ENCODE measurements at regions not wholly inside any gene's neighbourhood (a gene's known extent, or its start where the extent isn't known, plus 50 kb on each side); places are given as distances from the start of the nearest gene placed in this dataset.

GRCh38 chr11:39725081-39725480, 1734.4 kb downstream of the LRRC4C start:
- Mint-ChIP-seq H3K9me3 (peaks cover 0 to 24% (median 4%) of the 10 kb centered on the region in 7 donors), H3K27me3 (no peaks in the 10 kb centered on the region), H3K36me3 (no peaks in the 10 kb centered on the region), H3K4me3 (no peak overlapping the region), H3K4me1 (no peaks in the 10 kb centered on the region), H3K27ac (no peak overlapping the region)
- Histone ChIP-seq H3K36me3 (ENCODE audit: control insufficient read depth, insufficient read depth, low read length) (no peaks in the 10 kb centered on the region), H3K9me3 (ENCODE audit: control insufficient read depth in 2 of 2, low read length in 2 of 2) (peaks cover 0 to 4% of the 10 kb centered on the region in 2 experiments), H3K4me3 (ENCODE audit: low read depth, low read length) (no peak overlapping the region), H3K27me3 (ENCODE audit: control insufficient read depth, insufficient read depth, low read length) (no peaks in the 10 kb centered on the region), H3K4me1 (ENCODE audit: control insufficient read depth, insufficient read depth, low read length, poor library complexity, severe bottlenecking) (no peaks in the 10 kb centered on the region), H3K27ac (ENCODE audit: insufficient read depth, low read length, poor library complexity, severe bottlenecking) (no peak overlapping the region)
- ATAC-seq (ENCODE audit: low read depth in 2 of 2), result no peak
- DNase-seq, result no peak

GRCh38 chr11:39724404-39724803, 1735.0 kb downstream of the LRRC4C start:
- DNase-seq (no peak), ATAC-seq (ENCODE audit: low read depth in 2 of 2) (no peak)
- no peak overlapping the region for H3K4me3 Mint-ChIP-seq
- Histone ChIP-seq H3K4me3 (ENCODE audit: low read depth, low read length) (no peak overlapping the region), H3K27ac (ENCODE audit: insufficient read depth, low read length, poor library complexity, severe bottlenecking) (no peak overlapping the region), H3K27me3 (ENCODE audit: control insufficient read depth, insufficient read depth, low read length) (no peaks in the 10 kb centered on the region), H3K9me3 (ENCODE audit: control insufficient read depth in 2 of 2, low read length in 2 of 2) (peaks cover 0 to 4% of the 10 kb centered on the region in 2 experiments), H3K4me1 (ENCODE audit: control insufficient read depth, insufficient read depth, low read length, poor library complexity, severe bottlenecking) (no peaks in the 10 kb centered on the region), H3K36me3 (ENCODE audit: control insufficient read depth, insufficient read depth, low read length) (no peaks in the 10 kb centered on the region)
- no peaks in the 10 kb centered on the region for H3K4me1 Mint-ChIP-seq
- H3K9me3 Mint-ChIP-seq, result peaks cover 0 to 21% (median 4%) of the 10 kb centered on the region in 7 donors
- no peaks in the 10 kb centered on the region for H3K27me3 Mint-ChIP-seq
- H3K27ac Mint-ChIP-seq, result no peak overlapping the region
- no peaks in the 10 kb centered on the region for H3K36me3 Mint-ChIP-seq

DNA sequence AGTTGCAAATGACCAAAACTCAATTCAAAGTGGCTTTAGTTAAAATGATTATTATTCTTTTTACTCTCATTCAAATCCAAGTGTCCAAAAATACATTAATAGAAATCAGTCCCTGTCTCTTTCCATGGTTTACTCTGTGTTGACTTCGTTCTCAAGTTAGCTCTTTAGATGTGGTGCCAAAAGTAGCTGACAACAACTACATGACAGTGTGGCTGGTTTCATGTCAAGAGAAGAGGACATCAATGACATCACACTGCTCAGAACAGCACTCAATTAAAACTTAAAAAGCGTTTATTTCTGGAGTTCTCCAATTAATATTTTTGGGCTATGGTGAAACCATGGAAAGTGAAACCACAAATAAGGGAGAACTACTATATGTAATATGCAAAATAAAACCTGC, 1746.9 kb downstream of the LRRC4C start:
- Mint-ChIP-seq H3K27me3 (no peaks in the 10 kb centered on the region), H3K4me1 (no peaks in the 10 kb centered on the region), H3K27ac (no peak overlapping the region), H3K4me3 (no peak overlapping the region), H3K36me3 (no peaks in the 10 kb centered on the region), H3K9me3 (peaks cover 5 to 29% (median 9%) of the 10 kb centered on the region in 7 donors)
- DNase-seq (no peak), ATAC-seq (ENCODE audit: low read depth in 2 of 2) (no peak)
- Histone ChIP-seq H3K4me1 (ENCODE audit: control insufficient read depth, insufficient read depth, low read length, poor library complexity, severe bottlenecking) (no peaks in the 10 kb centered on the region), H3K4me3 (ENCODE audit: low read depth, low read length) (no peak overlapping the region), H3K9me3 (ENCODE audit: control insufficient read depth in 2 of 2, low read length in 2 of 2) (peaks cover 1 to 5% of the 10 kb centered on the region in 2 experiments), H3K27me3 (ENCODE audit: control insufficient read depth, insufficient read depth, low read length) (no peaks in the 10 kb centered on the region), H3K36me3 (ENCODE audit: control insufficient read depth, insufficient read depth, low read length) (no peaks in the 10 kb centered on the region), H3K27ac (ENCODE audit: insufficient read depth, low read length, poor library complexity, severe bottlenecking) (no peak overlapping the region)

DNA sequence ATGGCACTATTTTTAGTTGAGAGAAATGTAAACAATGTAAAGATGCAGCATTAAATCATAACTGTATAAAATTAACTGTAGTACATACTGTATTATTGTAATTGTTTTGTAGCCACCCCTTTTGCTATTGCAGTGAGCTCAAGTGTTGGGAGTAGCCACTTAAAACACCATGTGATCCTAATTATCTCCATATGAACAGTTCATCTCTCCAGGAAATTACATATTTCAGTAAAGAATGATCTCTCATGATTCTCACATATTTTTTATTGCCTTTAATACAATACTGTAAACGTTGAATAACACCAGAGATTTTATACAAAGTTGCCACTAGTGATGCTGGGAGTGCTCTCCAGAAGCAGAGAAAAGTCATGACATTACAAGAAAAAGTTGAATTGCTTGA, 1768.6 kb downstream of the LRRC4C start:
- H3K4me1 ChIP-seq (ENCODE audit: control insufficient read depth, insufficient read depth, low read length, poor library complexity, severe bottlenecking), result no peaks in the 10 kb centered on the region
- ATAC-seq (ENCODE audit: low read depth in 2 of 2), result no peak
- no peak overlapping the region for H3K27ac Mint-ChIP-seq
- peaks cover 4% of the 10 kb centered on the region for H3K27me3 Mint-ChIP-seq
- H3K27ac ChIP-seq (ENCODE audit: insufficient read depth, low read length, poor library complexity, severe bottlenecking), result no peak overlapping the region
- no peaks in the 10 kb centered on the region for H3K27me3 ChIP-seq (ENCODE audit: control insufficient read depth, insufficient read depth, low read length)
- H3K9me3 ChIP-seq (ENCODE audit: control insufficient read depth in 2 of 2, low read length in 2 of 2), result peaks cover 0 to 7% of the 10 kb centered on the region in 2 experiments
- H3K4me3 Mint-ChIP-seq, result no peak overlapping the region
- DNase-seq, result no peak
- H3K4me3 ChIP-seq (ENCODE audit: low read depth, low read length), result no peak overlapping the region
- peaks cover 0 to 30% (median 7%) of the 10 kb centered on the region in 7 donors for H3K9me3 Mint-ChIP-seq
- no peaks in the 10 kb centered on the region for H3K36me3 ChIP-seq (ENCODE audit: control insufficient read depth, insufficient read depth, low read length)
- no peaks in the 10 kb centered on the region for H3K4me1 Mint-ChIP-seq
- H3K36me3 Mint-ChIP-seq, result no peaks in the 10 kb centered on the region

DNA sequence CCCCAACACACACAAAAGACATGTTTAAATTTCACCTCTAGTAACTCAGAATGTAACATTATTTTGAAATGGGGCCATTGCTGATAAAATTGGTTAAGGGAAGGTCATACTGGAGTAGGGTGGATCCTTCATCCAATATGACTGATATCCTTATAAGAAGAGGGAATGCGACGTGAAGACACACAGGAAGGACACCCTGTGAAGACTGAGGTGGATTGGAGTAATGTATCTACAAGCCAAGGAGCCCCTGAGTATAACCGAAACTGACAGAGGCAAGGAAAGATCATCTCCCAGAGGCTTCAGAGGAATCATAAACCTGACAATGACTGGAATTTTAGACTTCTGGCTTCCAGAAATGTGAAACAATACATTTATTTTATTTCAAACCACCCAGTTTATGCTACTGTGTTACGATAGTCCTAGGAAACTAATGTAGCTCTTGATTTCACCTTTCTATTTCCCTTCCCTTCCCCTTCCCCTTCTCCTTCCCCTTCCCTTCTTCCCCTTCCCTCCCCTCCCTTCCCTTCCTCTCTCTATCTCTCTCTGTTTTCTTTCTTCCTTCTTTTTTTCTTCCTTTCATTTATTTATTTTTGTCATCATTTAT, 1775.4 kb downstream of the LRRC4C start:
- H3K27ac Mint-ChIP-seq, result no peak overlapping the region

DNA sequence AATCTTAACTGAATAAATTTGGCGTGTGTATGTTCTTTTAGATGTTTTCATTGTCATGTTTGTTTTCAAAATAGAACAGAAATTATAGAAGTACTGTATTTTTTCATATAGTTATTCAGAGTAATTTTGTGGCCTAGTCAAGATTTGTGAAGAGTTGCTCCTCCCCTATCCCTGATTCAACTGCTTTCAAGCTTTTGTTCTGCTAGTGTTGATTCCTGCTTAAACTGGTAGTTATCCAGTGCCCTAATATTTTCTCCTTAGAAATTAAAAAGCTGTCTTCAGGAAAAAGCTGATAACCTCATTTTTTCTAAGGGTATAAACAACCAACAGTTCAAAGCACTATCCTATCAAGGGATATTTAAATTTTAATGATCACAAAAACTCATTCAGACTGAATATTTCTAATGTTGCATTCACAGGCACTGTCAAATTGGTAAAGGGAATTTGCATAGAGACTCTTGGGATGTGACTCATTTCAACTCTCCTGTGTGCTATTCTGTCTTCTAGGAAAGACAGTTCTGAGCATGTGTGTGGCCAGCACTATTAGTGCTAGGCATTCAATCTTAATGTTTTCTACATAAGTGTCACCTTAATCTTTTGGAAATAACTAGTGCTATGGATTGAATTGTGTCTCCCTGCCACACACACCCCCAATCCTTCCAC, 1776.0 kb downstream of the LRRC4C start:
- Mint-ChIP-seq H3K36me3 (no peaks in the 10 kb centered on the region), H3K27ac (no peak overlapping the region), H3K4me1 (no peaks in the 10 kb centered on the region)

More for the DNA sequence above, 1775.4 kb downstream of the LRRC4C start:
- H3K4me1 Mint-ChIP-seq, result no peaks in the 10 kb centered on the region
- Histone ChIP-seq H3K9me3 (ENCODE audit: control insufficient read depth in 2 of 2, low read length in 2 of 2) (peaks cover 7 to 18% of the 10 kb centered on the region in 2 experiments), H3K27me3 (ENCODE audit: control insufficient read depth, insufficient read depth, low read length) (no peaks in the 10 kb centered on the region), H3K36me3 (ENCODE audit: control insufficient read depth, insufficient read depth, low read length) (no peaks in the 10 kb centered on the region), H3K4me3 (ENCODE audit: low read depth, low read length) (no peak overlapping the region), H3K27ac (ENCODE audit: insufficient read depth, low read length, poor library complexity, severe bottlenecking) (no peak overlapping the region), H3K4me1 (ENCODE audit: control insufficient read depth, insufficient read depth, low read length, poor library complexity, severe bottlenecking) (no peaks in the 10 kb centered on the region)
- no peaks in the 10 kb centered on the region for H3K27me3 Mint-ChIP-seq
- no peaks in the 10 kb centered on the region for H3K36me3 Mint-ChIP-seq
- H3K9me3 Mint-ChIP-seq, result peaks cover 3 to 21% (median 9%) of the 10 kb centered on the region in 7 donors
- no peak for ATAC-seq (ENCODE audit: low read depth in 2 of 2)
- no peak for DNase-seq
- no peak overlapping the region for H3K4me3 Mint-ChIP-seq

DNA sequence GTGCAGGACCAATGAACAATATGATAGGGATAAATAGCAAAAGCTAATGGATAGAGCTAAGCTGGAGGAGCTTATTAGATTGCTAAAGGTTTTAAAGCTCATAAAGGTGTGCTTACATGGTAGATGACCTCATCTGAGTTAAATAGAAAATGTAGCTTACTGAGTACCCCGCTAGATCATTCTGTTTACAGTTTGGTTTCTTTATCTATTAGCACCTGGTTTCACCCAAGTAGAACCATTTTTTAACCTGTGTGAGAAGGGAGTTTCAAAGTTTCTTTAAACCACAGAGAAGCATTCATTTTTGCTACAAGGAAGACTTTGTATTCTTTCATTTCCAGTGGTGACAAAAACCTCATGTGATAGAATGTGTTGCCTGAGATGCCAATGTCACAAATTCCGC, 1778.0 kb downstream of the LRRC4C start:
- Histone ChIP-seq H3K36me3 (ENCODE audit: control insufficient read depth, insufficient read depth, low read length) (no peaks in the 10 kb centered on the region), H3K9me3 (ENCODE audit: control insufficient read depth in 2 of 2, low read length in 2 of 2) (peaks cover 6 to 18% of the 10 kb centered on the region in 2 experiments), H3K27me3 (ENCODE audit: control insufficient read depth, insufficient read depth, low read length) (no peaks in the 10 kb centered on the region), H3K27ac (ENCODE audit: insufficient read depth, low read length, poor library complexity, severe bottlenecking) (no peak overlapping the region), H3K4me3 (ENCODE audit: low read depth, low read length) (no peak overlapping the region), H3K4me1 (ENCODE audit: control insufficient read depth, insufficient read depth, low read length, poor library complexity, severe bottlenecking) (no peaks in the 10 kb centered on the region)
- Mint-ChIP-seq H3K27me3 (no peaks in the 10 kb centered on the region), H3K27ac (no peak overlapping the region), H3K4me3 (no peak overlapping the region), H3K4me1 (no peaks in the 10 kb centered on the region), H3K9me3 (peaks cover under 1 to 24% (median 7%) of the 10 kb centered on the region in 7 donors), H3K36me3 (no peaks in the 10 kb centered on the region)
- DNase-seq, result no peak
- ATAC-seq (ENCODE audit: low read depth in 2 of 2), result no peak

More for the DNA sequence above, 1776.0 kb downstream of the LRRC4C start:
- H3K4me3 Mint-ChIP-seq, result no peak overlapping the region
- no peak for ATAC-seq (ENCODE audit: low read depth in 2 of 2)
- H3K27ac ChIP-seq (ENCODE audit: insufficient read depth, low read length, poor library complexity, severe bottlenecking), result no peak overlapping the region
- H3K27me3 ChIP-seq (ENCODE audit: control insufficient read depth, insufficient read depth, low read length), result no peaks in the 10 kb centered on the region
- H3K36me3 ChIP-seq (ENCODE audit: control insufficient read depth, insufficient read depth, low read length), result no peaks in the 10 kb centered on the region
- peaks cover 3 to 24% (median 9%) of the 10 kb centered on the region in 7 donors for H3K9me3 Mint-ChIP-seq
- no peak overlapping the region for H3K4me3 ChIP-seq (ENCODE audit: low read depth, low read length)
- H3K4me1 ChIP-seq (ENCODE audit: control insufficient read depth, insufficient read depth, low read length, poor library complexity, severe bottlenecking), result no peaks in the 10 kb centered on the region
- no peak for DNase-seq
- H3K9me3 ChIP-seq (ENCODE audit: control insufficient read depth in 2 of 2, low read length in 2 of 2), result peaks cover 7 to 18% of the 10 kb centered on the region in 2 experiments
- no peaks in the 10 kb centered on the region for H3K27me3 Mint-ChIP-seq

DNA sequence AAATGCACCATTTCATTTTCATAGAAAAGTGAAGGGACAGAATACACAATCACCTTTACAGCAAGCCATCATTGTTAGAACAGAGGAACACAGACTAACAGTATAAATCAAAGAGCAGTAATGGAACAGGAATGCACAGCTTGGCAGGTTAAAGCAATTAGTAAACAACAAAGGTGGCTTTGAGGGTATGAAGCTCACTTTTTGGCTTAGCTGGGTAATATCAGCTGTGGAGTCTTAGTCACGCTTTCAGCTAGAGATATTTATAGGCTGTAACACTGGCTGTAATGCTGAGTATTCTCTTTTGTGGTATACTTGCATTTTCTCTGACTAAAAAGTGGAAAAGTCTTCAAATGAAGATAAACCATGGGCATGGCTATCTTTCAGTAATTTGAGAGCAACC, 1780.5 kb downstream of the LRRC4C start:
- Histone ChIP-seq H3K4me3 (ENCODE audit: low read depth, low read length) (no peak overlapping the region), H3K9me3 (ENCODE audit: control insufficient read depth in 2 of 2, low read length in 2 of 2) (peaks cover 9 to 18% of the 10 kb centered on the region in 2 experiments), H3K27me3 (ENCODE audit: control insufficient read depth, insufficient read depth, low read length) (no peaks in the 10 kb centered on the region), H3K4me1 (ENCODE audit: control insufficient read depth, insufficient read depth, low read length, poor library complexity, severe bottlenecking) (no peaks in the 10 kb centered on the region), H3K27ac (ENCODE audit: insufficient read depth, low read length, poor library complexity, severe bottlenecking) (no peak overlapping the region), H3K36me3 (ENCODE audit: control insufficient read depth, insufficient read depth, low read length) (no peaks in the 10 kb centered on the region)
- Mint-ChIP-seq H3K27me3 (no peaks in the 10 kb centered on the region), H3K4me1 (no peaks in the 10 kb centered on the region), H3K36me3 (no peaks in the 10 kb centered on the region), H3K4me3 (no peak overlapping the region), H3K9me3 (peaks cover 0 to 28% (median 7%) of the 10 kb centered on the region in 7 donors), H3K27ac (no peak overlapping the region)
- no peak for DNase-seq
- no peak for ATAC-seq (ENCODE audit: low read depth in 2 of 2)
